ENCODE measurements at regions not wholly inside any gene's neighbourhood (a gene's known extent, or its start where the extent isn't known, plus 50 kb on each side); places are given as distances from the start of the nearest gene placed in this dataset.
A peak's percentile ranks its signal among the peaks of the same experiment; 100 is the strongest.

GRCh38 chr4:108371282-108371681 is 202.6 kb upstream of the LEF1 start:
- no peak overlapping the region for H2AFZ ChIP-seq
- TF ChIP-seq EZH2 (IDR thresholded peaks at IDR 0.05; ENCODE audit: borderline replicate concordance) (no peak), EZH2phosphoT487 (IDR thresholded peaks at IDR 0.05; ENCODE audit: low read depth, severe bottlenecking, unreplicated experiment) (no peak)
- TF ChIP-seq, protein P1, sequence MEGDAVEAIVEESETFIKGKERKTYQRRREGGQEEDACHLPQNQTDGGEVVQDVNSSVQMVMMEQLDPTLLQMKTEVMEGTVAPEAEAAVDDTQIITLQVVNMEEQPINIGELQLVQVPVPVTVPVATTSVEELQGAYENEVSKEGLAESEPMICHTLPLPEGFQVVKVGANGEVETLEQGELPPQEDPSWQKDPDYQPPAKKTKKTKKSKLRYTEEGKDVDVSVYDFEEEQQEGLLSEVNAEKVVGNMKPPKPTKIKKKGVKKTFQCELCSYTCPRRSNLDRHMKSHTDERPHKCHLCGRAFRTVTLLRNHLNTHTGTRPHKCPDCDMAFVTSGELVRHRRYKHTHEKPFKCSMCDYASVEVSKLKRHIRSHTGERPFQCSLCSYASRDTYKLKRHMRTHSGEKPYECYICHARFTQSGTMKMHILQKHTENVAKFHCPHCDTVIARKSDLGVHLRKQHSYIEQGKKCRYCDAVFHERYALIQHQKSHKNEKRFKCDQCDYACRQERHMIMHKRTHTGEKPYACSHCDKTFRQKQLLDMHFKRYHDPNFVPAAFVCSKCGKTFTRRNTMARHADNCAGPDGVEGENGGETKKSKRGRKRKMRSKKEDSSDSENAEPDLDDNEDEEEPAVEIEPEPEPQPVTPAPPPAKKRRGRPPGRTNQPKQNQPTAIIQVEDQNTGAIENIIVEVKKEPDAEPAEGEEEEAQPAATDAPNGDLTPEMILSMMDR (IDR thresholded peaks at IDR 0.05; ENCODE audit: poor library complexity), result no peak
- H3K27ac ChIP-seq, result no peak overlapping the region
- peak overlapping the region; percentile 63 for H3K4me2 ChIP-seq
- H3K4me3 ChIP-seq, result no peak overlapping the region
- H3K36me3 ChIP-seq (replicated peaks; ENCODE audit: insufficient read depth, low read depth), result no peaks in the 10 kb centered on the region
- H3K79me2 ChIP-seq, result no peaks in the 10 kb centered on the region
- no peaks in the 10 kb centered on the region for H3K4me1 ChIP-seq (ENCODE audit: insufficient read depth)
- 55% methylated on average over 8 of the region's 8 CpGs for WGBS (ENCODE audit: low lambda C conversion rate, missing lambda C conversion rate)
- peaks cover 10% of the 10 kb centered on the region for H3K27me3 ChIP-seq
- no peak for DNase-seq (ENCODE audit: low spot score)
- H3K9me2 ChIP-seq (replicated peaks; ENCODE audit: insufficient read depth), result no peaks in the 10 kb centered on the region
- no peaks in the 10 kb centered on the region for H4K20me1 ChIP-seq (ENCODE audit: insufficient read depth, poor library complexity, severe bottlenecking)
- H3K9me3 ChIP-seq (ENCODE audit: low read depth), result no peaks in the 10 kb centered on the region

GRCh38 chr4:108370291-108371141 is 201.8 kb upstream of the LEF1 start:
- H3K9me2 ChIP-seq (replicated peaks; ENCODE audit: insufficient read depth), result no peaks in the 10 kb centered on the region
- no peak for DNase-seq (ENCODE audit: low spot score)
- H3K36me3 ChIP-seq (replicated peaks; ENCODE audit: insufficient read depth, low read depth), result no peaks in the 10 kb centered on the region
- peak overlapping the region; percentile 63 for H3K4me2 ChIP-seq
- H3K4me3 ChIP-seq, result no peak overlapping the region
- no peak overlapping the region for H2AFZ ChIP-seq
- H3K4me1 ChIP-seq (ENCODE audit: insufficient read depth), result no peaks in the 10 kb centered on the region
- H4K20me1 ChIP-seq (ENCODE audit: insufficient read depth, poor library complexity, severe bottlenecking), result no peaks in the 10 kb centered on the region
- H3K27me3 ChIP-seq, result peaks cover 10% of the 10 kb centered on the region
- H3K79me2 ChIP-seq, result no peaks in the 10 kb centered on the region
- H3K9me3 ChIP-seq (ENCODE audit: low read depth), result no peaks in the 10 kb centered on the region
- no peak overlapping the region for H3K27ac ChIP-seq
- WGBS (ENCODE audit: low lambda C conversion rate, missing lambda C conversion rate), result 53% methylated on average over 21 of the region's 21 CpGs
- TF ChIP-seq, protein P1 (IDR thresholded peaks at IDR 0.05; ENCODE audit: poor library complexity), result no peak
- TF ChIP-seq EZH2 (IDR thresholded peaks at IDR 0.05; ENCODE audit: borderline replicate concordance), result no peak
- no peak for TF ChIP-seq EZH2phosphoT487 (IDR thresholded peaks at IDR 0.05; ENCODE audit: low read depth, severe bottlenecking, unreplicated experiment)

GRCh38 chr4:108369035-108369655 is 200.4 kb upstream of the LEF1 start:
- H3K4me3 ChIP-seq, result no peak overlapping the region
- TF ChIP-seq, protein P1 (IDR thresholded peaks at IDR 0.05; ENCODE audit: poor library complexity), result no peak
- TF ChIP-seq EZH2phosphoT487 (IDR thresholded peaks at IDR 0.05; ENCODE audit: low read depth, severe bottlenecking, unreplicated experiment) (no peak), EZH2 (IDR thresholded peaks at IDR 0.05; ENCODE audit: borderline replicate concordance) (no peak)
- no peaks in the 10 kb centered on the region for H3K79me2 ChIP-seq
- H3K9me3 ChIP-seq (ENCODE audit: low read depth), result no peaks in the 10 kb centered on the region
- H3K27me3 ChIP-seq, result peaks cover 10% of the 10 kb centered on the region
- no peaks in the 10 kb centered on the region for H4K20me1 ChIP-seq (ENCODE audit: insufficient read depth, poor library complexity, severe bottlenecking)
- no peak overlapping the region for H3K27ac ChIP-seq
- WGBS (ENCODE audit: low lambda C conversion rate, missing lambda C conversion rate), result 84% methylated on average over 5 of the region's 5 CpGs
- H3K4me2 ChIP-seq, result no peak overlapping the region
- H3K9me2 ChIP-seq (replicated peaks; ENCODE audit: insufficient read depth), result no peaks in the 10 kb centered on the region
- no peak for DNase-seq (ENCODE audit: low spot score)
- no peaks in the 10 kb centered on the region for H3K4me1 ChIP-seq (ENCODE audit: insufficient read depth)
- H3K36me3 ChIP-seq (replicated peaks; ENCODE audit: insufficient read depth, low read depth), result no peaks in the 10 kb centered on the region
- H2AFZ ChIP-seq, result no peak overlapping the region
